ENCODE measurements at regions not wholly inside any gene's neighbourhood (a gene's known extent, or its start where the extent isn't known, plus 50 kb on each side); places are given as distances from the start of the nearest gene placed in this dataset.

GRCh38 chr2:150319085-150319484, 168.4 kb downstream of the RND3 start:
- DNase-seq: no peak

DNA sequence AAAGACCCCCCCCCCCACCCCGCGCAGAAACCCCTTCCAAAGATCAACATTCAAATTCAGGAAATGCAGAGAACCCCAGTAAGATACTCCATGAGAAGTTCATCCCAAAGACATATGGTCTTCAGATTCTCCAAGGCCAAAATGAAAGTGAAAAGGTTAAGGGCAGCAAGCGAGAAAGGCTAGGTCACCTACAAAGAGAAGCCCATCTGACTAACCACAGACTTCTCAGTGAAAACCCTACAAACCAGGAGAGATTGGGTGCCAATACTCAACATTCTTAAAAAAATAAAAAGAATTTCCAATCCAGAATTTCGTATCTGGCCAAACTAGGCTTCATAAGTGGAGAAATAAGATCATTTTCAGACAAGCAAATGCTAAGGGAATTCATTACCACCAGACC, 175.2 kb downstream of the RND3 start:
- DNase-seq: no peak

DNA sequence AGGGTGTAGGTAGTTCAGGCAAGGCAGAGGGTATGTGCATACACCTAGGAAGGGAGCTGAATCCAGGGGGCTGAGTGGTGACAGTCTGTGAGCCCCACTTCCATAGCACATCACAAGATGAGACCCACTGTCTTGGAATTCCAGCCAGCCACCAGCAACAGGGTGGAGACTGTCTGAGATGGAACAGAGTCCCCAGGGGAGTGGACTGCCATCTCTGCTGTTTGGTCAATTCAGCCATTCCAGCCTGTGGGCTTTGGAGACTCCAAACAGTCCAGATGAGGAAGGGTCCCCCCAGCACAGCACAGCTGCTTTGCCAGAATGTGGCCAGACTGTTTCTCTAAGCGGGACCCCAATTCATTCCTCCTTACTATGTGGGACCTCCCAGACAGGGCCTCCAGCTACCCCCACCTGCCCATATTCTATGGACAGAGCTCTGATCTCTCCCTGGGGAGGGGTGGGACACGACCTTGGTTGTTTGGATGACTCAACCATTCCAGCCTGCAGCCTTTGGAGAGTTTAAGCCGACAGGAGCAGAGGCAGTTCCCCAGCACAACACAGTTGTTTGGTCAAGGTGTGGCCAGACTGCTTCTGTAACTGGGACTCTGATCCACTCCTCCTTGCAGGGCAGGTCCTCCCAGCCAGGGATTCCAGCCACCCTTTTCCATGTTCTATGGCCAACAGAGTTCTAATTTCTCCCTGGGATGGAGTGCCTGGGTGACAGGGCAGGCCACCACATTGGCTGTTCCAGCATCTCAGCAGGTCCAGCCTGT, 178.0 kb downstream of the RND3 start:
- no peak for DNase-seq

- no peak for DNase-seq
Measured at GRCh38 chr2:150307258-150307657, 180.2 kb downstream of the RND3 start.

- DNase-seq: no peak
Measured at GRCh38 chr2:150303281-150303680, 184.2 kb downstream of the RND3 start.

- DNase-seq: peak in 1 of 3 donors; percentile 40
Measured at GRCh38 chr2:150298571-150299305, 188.7 kb downstream of the RND3 start.

- DNase-seq: peak; percentile 69 to 88 (median 80)
Measured at GRCh38 chr2:150296770-150297546, 190.5 kb downstream of the RND3 start.

DNA sequence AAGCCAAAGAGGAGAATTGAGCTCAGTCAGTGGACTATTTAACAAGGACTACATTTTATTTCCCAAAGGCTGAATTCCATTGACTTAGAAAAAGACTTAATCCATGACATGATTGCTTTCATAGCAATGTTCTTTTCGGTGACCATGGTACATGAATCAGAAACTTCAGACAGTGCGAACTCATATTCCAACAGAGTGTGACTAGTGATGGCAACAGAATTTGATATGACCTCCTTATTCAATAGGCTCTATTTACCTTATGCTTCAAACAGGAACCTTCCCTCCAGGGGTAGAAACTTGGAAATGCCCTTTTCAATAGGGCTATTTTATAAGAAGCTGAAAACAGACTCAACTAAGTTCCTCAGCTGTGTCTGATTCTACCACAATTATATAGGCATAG, 191.9 kb downstream of the RND3 start:
- no peak for DNase-seq

GRCh38 chr2:150293771-150294170, 193.7 kb downstream of the RND3 start:
- no peak for DNase-seq

- no peak for DNase-seq
Measured at GRCh38 chr2:150292807-150293206, 194.7 kb downstream of the RND3 start.

GRCh38 chr2:150292192-150292591, 195.3 kb downstream of the RND3 start:
- DNase-seq: no peak

- no peak for DNase-seq
Measured at GRCh38 chr2:150286730-150287362, 200.6 kb downstream of the RND3 start.

DNA sequence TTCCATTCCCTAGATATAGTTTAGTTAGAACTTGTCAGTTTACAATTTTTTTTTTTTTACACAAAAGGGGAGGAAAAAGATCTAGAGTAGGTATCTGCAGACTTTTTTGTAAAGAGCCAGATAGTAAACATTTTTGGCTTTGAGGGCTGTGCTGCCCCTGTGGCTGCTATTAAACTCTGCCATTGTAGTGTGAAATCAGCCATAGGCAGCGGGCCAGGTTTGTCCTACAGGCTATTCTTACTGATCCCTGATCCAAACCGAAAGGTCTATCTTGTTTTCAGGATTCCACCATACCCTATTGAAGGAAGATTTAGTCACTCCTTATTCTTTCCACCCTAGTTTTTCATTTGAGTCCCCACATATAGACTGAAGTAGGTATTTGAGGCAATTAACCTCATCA, 203.4 kb downstream of the RND3 start:
- DNase-seq: no peak

DNA sequence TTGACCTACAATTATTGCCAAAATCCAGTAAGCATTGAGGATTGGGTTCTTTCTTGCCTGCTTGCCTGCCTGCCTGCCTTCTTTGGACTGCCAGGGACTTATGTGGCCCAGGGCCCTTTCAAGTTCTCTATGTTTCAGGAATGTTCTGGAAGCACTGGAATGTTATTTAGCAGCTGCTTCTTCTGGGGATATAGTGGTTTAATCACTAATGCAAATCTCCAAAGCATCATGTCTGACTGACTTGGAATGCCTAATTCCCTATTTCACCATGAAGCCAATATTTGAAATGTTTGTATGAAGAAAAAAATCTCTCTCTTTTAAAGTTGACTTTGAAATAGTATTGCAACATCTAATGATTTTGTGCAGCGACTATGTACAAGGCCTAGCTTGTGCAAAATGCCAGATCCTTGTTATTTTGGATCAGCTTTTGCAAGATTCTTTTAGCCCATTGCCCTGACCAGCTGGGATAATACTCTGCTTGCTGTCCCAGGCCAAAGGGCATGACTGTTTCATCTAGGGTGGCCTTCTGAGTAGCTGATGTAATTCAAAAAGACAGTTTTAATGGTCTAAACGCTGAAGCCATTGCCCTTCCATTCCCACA, 204.6 kb downstream of the RND3 start:
- peak in 2 of 3 donors; percentile 34 to 47 for DNase-seq

DNA sequence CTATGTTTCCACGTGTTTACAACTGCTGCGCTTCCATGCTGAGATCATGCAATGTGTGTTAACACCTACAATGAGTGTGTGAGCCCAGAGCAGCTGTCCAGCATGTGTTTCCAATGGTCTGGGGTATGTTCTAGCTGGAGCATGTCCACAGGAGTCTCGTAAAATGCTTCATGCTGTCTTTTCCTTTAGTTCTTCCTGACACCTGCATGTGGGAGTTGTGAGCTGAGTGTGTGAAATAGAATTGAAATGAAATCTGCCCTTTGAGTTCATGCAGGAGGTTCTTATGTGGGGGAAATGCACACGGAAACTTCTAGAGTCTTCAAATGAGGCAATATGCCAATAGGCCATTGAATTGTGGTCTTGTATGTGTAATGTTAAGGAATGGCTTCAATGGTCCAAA, 205.1 kb downstream of the RND3 start:
- DNase-seq: peak; percentile 52 to 87 (median 62)

- peak; percentile 92 to 97 (median 93) for DNase-seq
Measured at GRCh38 chr2:150280231-150280630, 207.2 kb downstream of the RND3 start.

DNA sequence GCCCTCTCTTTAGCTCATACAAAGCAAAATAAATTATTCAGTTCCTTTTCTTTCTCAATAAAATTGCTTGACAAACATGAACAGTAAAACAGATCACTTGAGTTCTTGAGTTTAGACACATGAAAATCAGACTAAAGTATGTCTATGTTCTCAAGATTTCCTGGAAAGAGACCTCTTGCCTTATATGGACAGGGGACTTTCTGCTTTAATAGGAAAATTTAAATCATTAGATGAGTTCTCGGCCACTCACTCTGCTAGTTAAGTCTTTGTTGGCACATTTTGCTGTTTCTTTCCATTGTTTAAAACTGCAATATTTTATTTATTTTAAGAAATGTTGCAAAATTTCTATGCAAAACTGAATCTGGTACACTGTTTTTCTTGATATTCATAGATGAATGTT, 207.8 kb downstream of the RND3 start:
- peak in 1 of 3 donors; percentile 60 for DNase-seq

- DNase-seq: no peak
Measured at GRCh38 chr2:150276737-150277136, 210.7 kb downstream of the RND3 start.

DNA sequence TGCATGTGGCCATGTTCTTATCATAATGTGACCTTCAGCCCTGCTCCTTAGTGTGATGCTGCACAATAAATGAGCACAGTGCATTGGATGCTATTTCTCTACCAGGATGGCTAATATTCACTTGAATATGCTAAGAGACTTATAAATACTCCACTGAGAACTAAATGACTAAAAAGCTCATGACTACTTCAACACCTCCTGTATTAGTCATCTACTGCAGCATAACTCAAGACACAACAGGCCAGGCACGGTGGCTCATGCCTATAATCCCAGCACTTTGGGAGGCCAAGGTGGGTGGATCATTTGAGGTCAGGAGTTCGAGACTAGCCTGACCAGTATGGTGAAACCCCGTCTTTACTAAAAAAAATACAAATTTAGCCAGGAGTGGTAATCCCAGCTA, 213.4 kb downstream of the RND3 start:
- DNase-seq: no peak

GRCh38 chr2:150271952-150272802, 215.3 kb downstream of the RND3 start:
- DNase-seq: peak in 2 of 3 donors; percentile 69 to 84
